Activated naive CD4-positive, alpha-beta T cell treated with anti-CD3 and anti-CD28 coated beads, Interleukin-2, amount 50 U/mL, for 24 hours (primary cell): ENCODE measurements at regions not wholly inside any gene's neighbourhood (a gene's known extent, or its start where the extent isn't known, plus 50 kb on each side); places are given as distances from the start of the nearest gene placed in this dataset.
A peak's percentile ranks its signal among the peaks of the same experiment; 100 is the strongest.

Experiments used
- H3K27ac Mint-ChIP-seq: one replicate; pipeline ENCODE4 v1.8.0; 2021; ENCODE audit warnings: mild to moderate bottlenecking, mixed read lengths
- H3K27me3 Mint-ChIP-seq: one replicate; pipeline ENCODE4 v1.8.0; 2021; ENCODE audit warnings: mixed read lengths
- H3K36me3 Mint-ChIP-seq: one replicate; pipeline ENCODE4 v1.8.0; 2021; ENCODE audit warnings: mixed read lengths
- H3K4me1 Mint-ChIP-seq: one replicate; pipeline ENCODE4 v1.8.0; 2021; ENCODE audit warnings: mixed read lengths
- H3K4me3 Mint-ChIP-seq: one replicate; pipeline ENCODE4 v1.8.0; 2021; ENCODE audit warnings: mild to moderate bottlenecking, mixed read lengths
- H3K9me3 Mint-ChIP-seq: one replicate; pipeline ENCODE4 v1.8.0; 2021; ENCODE audit warnings: mixed read lengths

DNA sequence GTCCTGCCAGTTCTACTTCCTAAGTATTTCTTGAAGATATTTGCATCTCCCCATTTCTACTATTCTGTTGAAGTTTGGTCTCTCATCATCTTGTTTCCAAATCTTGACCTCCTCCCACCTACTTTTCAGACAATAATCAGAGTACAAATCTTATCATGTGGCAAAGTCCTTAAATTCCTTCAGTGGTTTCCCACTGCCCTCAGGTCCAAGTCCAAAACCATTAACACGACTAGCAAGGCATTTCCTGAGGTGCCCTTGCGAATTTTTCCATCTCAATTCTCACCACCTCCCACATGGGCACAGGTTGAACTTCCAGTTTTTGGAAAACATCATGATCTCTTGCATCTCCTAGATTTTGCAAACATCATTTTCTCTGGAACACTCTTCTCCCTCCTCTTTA, 97.2 kb upstream of the CDK1 start:
- Mint-ChIP-seq H3K27ac (no peak overlapping the region), H3K4me3 (no peak overlapping the region), H3K4me1 (peaks cover 49% of the 10 kb centered on the region), H3K27me3 (no peaks in the 10 kb centered on the region), H3K36me3 (peaks cover 17% of the 10 kb centered on the region), H3K9me3 (peaks cover 5% of the 10 kb centered on the region)

DNA sequence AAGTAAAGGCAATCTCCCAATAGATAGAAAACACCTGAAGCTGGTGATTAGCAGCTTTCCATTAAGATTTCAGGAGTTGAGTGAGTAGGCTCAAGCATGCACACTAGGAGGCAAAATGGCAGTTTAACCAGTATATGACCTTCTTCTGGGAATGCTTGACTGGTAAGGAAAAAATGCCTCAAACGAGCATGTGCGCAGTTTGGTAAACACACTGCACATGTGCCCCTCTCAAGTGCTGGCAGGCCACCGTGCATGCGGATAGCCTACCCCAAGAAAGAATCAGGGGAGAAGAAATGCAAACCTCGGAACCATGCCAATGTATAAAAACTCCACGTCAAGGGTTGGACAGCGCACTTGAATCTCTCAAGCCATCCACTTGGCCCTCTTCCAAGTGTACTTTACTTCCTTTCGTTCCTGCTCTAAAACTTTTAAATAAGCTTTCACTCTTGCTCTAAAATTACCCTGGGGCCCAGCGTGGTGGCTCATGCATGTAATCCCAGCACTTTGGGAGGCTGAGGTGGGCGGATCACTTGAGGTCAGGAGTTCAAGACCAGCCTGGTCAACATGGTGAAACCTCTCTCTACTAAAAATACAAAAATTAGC, 98.8 kb upstream of the CDK1 start:
- no peak overlapping the region for H3K4me3 Mint-ChIP-seq
- H3K4me1 Mint-ChIP-seq: peaks cover 49% of the 10 kb centered on the region

DNA sequence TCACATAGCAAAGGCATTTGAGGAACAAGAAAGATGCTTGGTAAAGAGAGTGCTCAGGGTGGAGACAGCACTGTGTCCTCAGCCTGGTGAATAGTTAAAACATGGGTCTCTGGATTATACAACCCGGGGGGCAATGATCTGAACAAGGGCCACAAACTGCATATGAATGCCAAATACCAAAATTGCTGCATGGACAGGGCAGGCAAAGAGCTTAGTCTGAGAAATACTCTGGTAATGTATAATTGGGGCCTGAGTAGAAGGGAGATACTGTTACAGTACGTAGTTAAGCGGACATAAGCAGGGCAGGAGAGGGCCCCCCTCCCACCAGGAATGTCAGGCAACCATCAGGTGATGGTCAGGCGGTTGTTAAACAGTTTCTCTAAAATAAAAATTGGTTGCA, 99.3 kb upstream of the CDK1 start:
- Mint-ChIP-seq H3K27me3 (no peaks in the 10 kb centered on the region), H3K27ac (no peak overlapping the region), H3K9me3 (peaks cover 5% of the 10 kb centered on the region), H3K4me3 (no peak overlapping the region), H3K4me1 (peaks cover 47% of the 10 kb centered on the region), H3K36me3 (peaks cover 23% of the 10 kb centered on the region)

More for the DNA sequence above, 98.8 kb upstream of the CDK1 start:
- Mint-ChIP-seq H3K27ac (no peak overlapping the region), H3K9me3 (peaks cover 5% of the 10 kb centered on the region), H3K27me3 (no peaks in the 10 kb centered on the region), H3K36me3 (peaks cover 23% of the 10 kb centered on the region)

DNA sequence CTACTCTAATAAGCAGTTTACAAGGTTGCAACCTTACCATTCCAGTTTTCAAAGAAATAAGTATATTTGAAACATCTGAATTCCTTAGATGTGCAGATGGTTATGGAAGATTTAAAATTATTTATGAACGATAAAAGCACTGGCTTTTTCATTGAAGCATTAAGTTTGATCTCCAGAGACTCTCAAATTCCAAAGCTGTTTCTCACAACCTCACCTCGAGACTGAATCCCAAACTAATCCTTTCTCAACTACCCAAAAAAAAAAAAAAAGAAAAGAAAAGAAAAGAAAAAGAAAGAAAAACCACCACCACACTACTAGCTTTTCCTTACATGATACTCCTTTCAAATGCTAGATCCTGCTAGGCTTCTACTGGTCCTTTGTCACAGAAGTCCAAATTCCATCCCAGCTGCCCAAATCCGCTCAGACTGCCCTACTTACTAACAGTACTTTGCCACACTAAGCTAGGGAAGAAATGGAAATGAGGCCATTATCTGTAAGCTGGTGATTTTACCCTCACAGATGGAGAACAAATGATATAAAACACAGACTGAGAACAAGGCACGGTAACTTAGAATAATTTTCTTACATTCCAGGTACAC, 100.6 kb upstream of the CDK1 start:
- Mint-ChIP-seq H3K9me3 (peaks cover 5% of the 10 kb centered on the region), H3K4me1 (peaks cover 37% of the 10 kb centered on the region), H3K4me3 (no peak overlapping the region), H3K36me3 (peaks cover 23% of the 10 kb centered on the region), H3K27ac (no peak overlapping the region), H3K27me3 (no peaks in the 10 kb centered on the region)

DNA sequence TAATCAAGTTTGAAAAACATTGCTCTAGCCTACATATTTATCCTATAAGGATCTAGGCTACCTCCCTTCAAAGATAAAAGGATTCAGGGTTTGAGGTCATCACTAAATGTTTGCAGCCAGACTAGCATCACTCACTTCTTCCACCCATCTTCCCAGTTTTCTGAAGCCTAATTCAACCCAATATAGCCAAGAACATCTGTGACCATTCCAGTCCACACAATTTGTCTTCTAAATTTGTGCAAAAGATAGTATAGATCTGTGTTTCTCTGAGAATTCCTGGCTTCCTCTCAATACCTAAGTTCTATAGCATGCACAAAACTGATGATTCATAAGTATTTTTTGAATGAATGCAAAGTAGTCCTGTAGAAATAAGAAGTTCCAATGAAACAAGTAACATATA, 103.0 kb upstream of the CDK1 start:
- Mint-ChIP-seq H3K27me3 (no peaks in the 10 kb centered on the region), H3K27ac (no peak overlapping the region), H3K36me3 (peaks cover 13% of the 10 kb centered on the region), H3K4me3 (no peak overlapping the region), H3K9me3 (no peaks in the 10 kb centered on the region), H3K4me1 (peaks cover 28% of the 10 kb centered on the region)

DNA sequence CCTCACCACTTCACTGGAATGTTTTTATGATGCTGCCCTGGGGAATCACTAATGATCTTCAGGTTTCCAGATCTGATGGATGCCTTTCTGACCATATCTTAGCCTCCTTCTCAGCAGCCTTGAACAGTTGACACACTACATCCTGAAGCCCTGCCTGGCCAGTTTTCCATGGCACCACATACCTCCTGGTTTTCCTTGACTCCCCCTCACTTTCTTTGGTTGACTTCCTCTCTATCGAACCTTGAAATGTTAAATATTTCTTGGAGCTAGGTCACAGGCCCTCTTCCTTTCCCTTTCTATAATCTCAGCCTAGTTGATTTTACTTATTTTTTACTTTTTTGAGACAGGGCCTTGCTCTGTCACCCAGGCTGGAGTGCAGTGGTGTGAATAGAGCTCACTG, 108.8 kb upstream of the CDK1 start:
- Mint-ChIP-seq H3K36me3 (peaks cover 5% of the 10 kb centered on the region), H3K4me3 (no peak overlapping the region), H3K9me3 (no peaks in the 10 kb centered on the region), H3K27ac (peak overlapping the region; percentile 36), H3K4me1 (peaks cover 14% of the 10 kb centered on the region), H3K27me3 (no peaks in the 10 kb centered on the region)

- no peak overlapping the region for H3K4me3 Mint-ChIP-seq
- no peaks in the 10 kb centered on the region for H3K27me3 Mint-ChIP-seq
- H3K9me3 Mint-ChIP-seq: no peaks in the 10 kb centered on the region
- H3K4me1 Mint-ChIP-seq: peaks cover 40% of the 10 kb centered on the region
- H3K27ac Mint-ChIP-seq: no peak overlapping the region
- no peaks in the 10 kb centered on the region for H3K36me3 Mint-ChIP-seq
These were observed 112.1 kb upstream of the CDK1 start for GRCh38 chr10:60666221-60666620.

- Mint-ChIP-seq H3K27me3 (no peaks in the 10 kb centered on the region), H3K27ac (no peak overlapping the region), H3K36me3 (peaks cover 3% of the 10 kb centered on the region), H3K4me1 (peaks cover 49% of the 10 kb centered on the region), H3K4me3 (no peak overlapping the region), H3K9me3 (no peaks in the 10 kb centered on the region)
These were observed 113.4 kb upstream of the CDK1 start for GRCh38 chr10:60664859-60665258.

GRCh38 chr10:60663850-60664249, 114.4 kb upstream of the CDK1 start:
- Mint-ChIP-seq H3K9me3 (no peaks in the 10 kb centered on the region), H3K4me3 (peak overlapping the region; percentile 51), H3K27ac (peak overlapping the region; percentile 5), H3K36me3 (peaks cover 3% of the 10 kb centered on the region), H3K4me1 (peaks cover 49% of the 10 kb centered on the region), H3K27me3 (no peaks in the 10 kb centered on the region)

DNA sequence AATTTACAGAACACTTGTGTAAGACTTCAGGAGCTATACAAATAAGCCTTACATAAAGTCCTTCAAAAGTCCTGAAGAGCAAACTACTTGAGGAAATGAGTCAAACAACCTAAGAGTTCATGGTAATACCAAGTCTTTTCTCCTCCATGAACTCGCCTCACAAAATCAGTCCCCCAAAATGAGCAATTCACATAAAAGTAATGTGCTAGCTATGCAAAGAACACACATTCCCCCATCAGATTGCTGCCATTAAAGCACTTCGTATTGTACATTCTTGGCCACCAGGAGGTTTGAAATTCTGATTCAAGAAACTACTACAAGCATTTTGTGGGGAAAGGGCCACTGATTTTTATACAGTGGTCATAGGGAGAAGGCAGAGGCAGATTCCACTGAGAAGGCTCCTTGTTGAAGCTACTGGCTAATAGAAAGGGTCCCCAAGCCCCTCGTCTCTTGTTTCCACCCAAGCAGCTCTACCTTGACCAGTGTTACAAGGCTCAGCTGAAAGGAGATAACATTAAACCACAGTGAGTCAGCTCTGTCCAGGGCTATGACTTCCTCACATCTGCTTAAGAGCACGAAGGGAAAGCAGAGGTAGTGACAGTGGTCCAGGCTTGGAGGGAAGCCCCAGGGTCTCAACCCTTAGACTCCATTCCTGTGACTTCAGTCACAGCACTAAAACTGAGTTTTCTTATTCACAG, 115.2 kb upstream of the CDK1 start:
- Mint-ChIP-seq H3K4me1 (peaks cover 49% of the 10 kb centered on the region), H3K36me3 (peaks cover 5% of the 10 kb centered on the region), H3K4me3 (no peak overlapping the region), H3K9me3 (no peaks in the 10 kb centered on the region), H3K27ac (no peak overlapping the region), H3K27me3 (no peaks in the 10 kb centered on the region)

DNA sequence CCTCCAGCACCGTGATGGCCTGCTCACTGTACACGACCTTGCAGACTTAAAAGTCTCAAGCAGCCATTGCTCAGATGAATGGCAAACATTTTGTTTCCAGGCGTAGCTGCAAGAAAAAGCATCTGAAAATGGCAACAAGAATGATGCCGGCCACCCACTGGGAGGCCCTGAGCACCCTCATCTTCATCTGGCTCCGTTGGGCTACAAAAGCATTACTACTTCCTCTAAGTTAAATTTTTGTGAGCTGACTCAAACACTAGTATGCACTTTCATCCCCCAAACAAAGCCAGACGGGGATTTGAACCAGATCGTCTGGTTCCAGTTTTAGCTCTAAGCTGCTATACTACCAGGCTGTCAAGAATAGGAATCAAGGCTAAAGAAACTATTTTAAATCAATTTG, 116.6 kb upstream of the CDK1 start:
- no peaks in the 10 kb centered on the region for H3K9me3 Mint-ChIP-seq
- peaks cover 44% of the 10 kb centered on the region for H3K4me1 Mint-ChIP-seq
- peaks cover 7% of the 10 kb centered on the region for H3K36me3 Mint-ChIP-seq
- H3K27me3 Mint-ChIP-seq: no peaks in the 10 kb centered on the region
- H3K4me3 Mint-ChIP-seq: no peak overlapping the region
- H3K27ac Mint-ChIP-seq: no peak overlapping the region

GRCh38 chr10:60660625-60661024, 117.7 kb upstream of the CDK1 start:
- H3K4me3 Mint-ChIP-seq: no peak overlapping the region
- peaks cover 38% of the 10 kb centered on the region for H3K4me1 Mint-ChIP-seq
- peak overlapping the region; percentile 26 for H3K27ac Mint-ChIP-seq

DNA sequence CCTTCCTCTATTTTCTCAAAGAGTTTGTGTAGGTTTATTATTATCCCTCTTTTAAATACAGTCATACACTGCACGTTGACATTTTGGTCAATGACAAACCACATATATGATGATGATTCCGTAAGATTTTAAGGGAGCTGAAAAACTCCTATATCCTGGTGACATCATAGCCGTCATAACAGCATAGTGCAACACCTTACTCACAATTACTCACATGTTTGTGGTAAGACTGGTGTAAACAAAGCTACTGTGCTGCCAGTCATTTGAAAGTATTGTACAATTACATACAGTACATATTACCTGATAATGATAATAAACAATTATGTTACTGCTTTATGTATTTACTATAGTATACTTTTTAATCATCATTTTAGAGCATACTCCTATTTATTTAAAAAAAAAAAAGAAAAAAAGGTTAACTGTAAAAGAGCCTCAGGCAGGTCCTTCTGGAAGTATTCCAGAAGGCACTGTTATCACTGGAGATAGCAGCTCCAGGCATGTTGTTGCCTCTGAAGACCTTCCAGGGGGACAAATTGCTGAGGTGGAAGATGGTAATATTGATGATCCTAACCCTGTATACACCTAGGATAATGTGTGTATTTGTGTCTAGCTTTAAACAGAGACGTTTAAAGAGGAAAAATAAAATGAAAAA, 123.3 kb upstream of the CDK1 start:
- no peaks in the 10 kb centered on the region for H3K9me3 Mint-ChIP-seq
- peaks cover 4% of the 10 kb centered on the region for H3K36me3 Mint-ChIP-seq
- no peak overlapping the region for H3K4me3 Mint-ChIP-seq
- no peak overlapping the region for H3K27ac Mint-ChIP-seq
- peaks cover 12% of the 10 kb centered on the region for H3K4me1 Mint-ChIP-seq
- H3K27me3 Mint-ChIP-seq: no peaks in the 10 kb centered on the region

More at GRCh38 chr10:60660625-60661024, 117.7 kb upstream of the CDK1 start:
- Mint-ChIP-seq H3K36me3 (peaks cover 7% of the 10 kb centered on the region), H3K27me3 (no peaks in the 10 kb centered on the region), H3K9me3 (no peaks in the 10 kb centered on the region)

DNA sequence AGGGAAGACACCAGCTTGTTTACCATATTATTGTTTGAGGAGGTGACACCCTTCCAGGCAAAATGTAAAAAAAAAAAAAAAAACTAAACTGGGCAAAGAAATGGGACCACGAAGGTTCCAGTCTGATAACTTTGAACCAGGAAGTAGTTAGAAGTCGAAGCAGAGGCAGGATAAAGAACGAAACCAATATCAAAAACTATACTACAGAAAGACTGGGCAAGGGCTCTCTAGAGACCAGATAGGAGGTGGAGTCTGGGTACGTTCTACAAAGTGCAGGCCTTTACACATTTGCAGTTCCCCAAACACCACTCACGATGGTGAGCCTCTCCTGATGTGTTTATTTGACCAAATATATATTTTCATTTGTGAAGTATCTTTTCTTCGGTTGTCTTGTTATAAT, 125.7 kb upstream of the CDK1 start:
- Mint-ChIP-seq H3K27me3 (no peaks in the 10 kb centered on the region), H3K9me3 (no peaks in the 10 kb centered on the region), H3K4me1 (peaks cover 25% of the 10 kb centered on the region), H3K36me3 (peaks cover 2% of the 10 kb centered on the region), H3K27ac (no peak overlapping the region), H3K4me3 (no peak overlapping the region)

DNA sequence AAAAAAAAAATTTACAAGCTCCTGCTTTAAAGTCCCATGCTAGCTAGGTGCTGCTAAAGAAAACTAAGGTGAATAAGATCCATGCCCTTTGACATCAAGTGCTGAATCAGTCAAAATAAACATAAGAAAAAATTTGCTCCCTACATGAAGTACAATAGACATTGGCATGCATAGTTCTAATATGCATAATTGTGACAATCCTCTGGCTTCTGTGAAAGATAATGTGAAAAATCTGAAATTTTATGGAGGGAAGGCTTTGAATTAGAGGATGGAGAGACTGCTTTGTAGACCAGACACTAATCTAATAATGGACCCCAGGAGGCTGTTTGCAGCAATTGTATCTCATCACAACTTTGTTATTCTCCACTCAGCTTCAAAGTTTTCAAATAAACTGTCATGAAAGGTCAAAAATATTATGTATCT, 127.9 kb upstream of the CDK1 start:
- Mint-ChIP-seq H3K4me1 (peaks cover 38% of the 10 kb centered on the region), H3K27ac (peak overlapping the region; percentile 57), H3K27me3 (no peaks in the 10 kb centered on the region)

More for the DNA sequence above, 127.9 kb upstream of the CDK1 start:
- H3K9me3 Mint-ChIP-seq: no peaks in the 10 kb centered on the region
- H3K4me3 Mint-ChIP-seq: no peak overlapping the region
- H3K36me3 Mint-ChIP-seq: no peaks in the 10 kb centered on the region
